Adrenal gland (tissue), 9 donors: ENCODE measurements at regions not wholly inside any gene's neighbourhood (a gene's known extent, or its start where the extent isn't known, plus 50 kb on each side); places are given as distances from the start of the nearest gene placed in this dataset.

ENCODE experiments used
- DNase-seq, 7 donors: peaks; one replicate each; pipeline ENCODE4 v3.0.0-alpha.2; 2019 to 2020
- H3K27ac ChIP-seq, 5 donors: fragments of 200-600 bp; sonication (generic) in 4 of 5; 1 replicate in 3 of 5; 2 replicates in 2 of 5; pipeline versions ENCODE4 v1.5.1 to v1.8.0; 2016 to 2020; ENCODE audit warnings: mild to moderate bottlenecking in 1 of 5
- H3K27me3 ChIP-seq: fragments of 200-600 bp; 2 replicates; pipeline ENCODE4 v1.8.0; 2021
- H3K36me3 ChIP-seq, 2 donors: fragments of 200-600 bp; replicated peaks in 1 of 2; 1 replicate in 1 of 2; 2 replicates in 1 of 2; pipeline versions ENCODE4 v1.5.1 to v1.8.0; 2018 to 2022
- H3K4me1 ChIP-seq, 2 donors: fragments of 200-600 bp; replicated peaks in 1 of 2; 1 replicate in 1 of 2; 2 replicates in 1 of 2; pipeline versions ENCODE4 v1.5.1 to v1.8.0; 2018 to 2021
- H3K4me3 ChIP-seq, 4 donors: fragments of 200-600 bp; sonication (generic) in 3 of 4; one replicate each; pipeline ENCODE4 v1.5.1; 2016 to 2018
- H3K9me3 ChIP-seq, 3 donors: fragments of 200-600 bp; sonication (generic) in 1 of 3; replicated peaks in 1 of 3; 1 replicate in 2 of 3; 2 replicates in 1 of 3; pipeline versions ENCODE4 v1.5.1 to v1.8.0; 2016 to 2021
- POLR2A ChIP-seq, 2 donors: fragments of 450-650 bp; IDR thresholded peaks; one replicate each; pipeline ENCODE4 v1.6.1; 2017; ENCODE audit warnings: antibody characterized with exemption in 2 of 2, mild to moderate bottlenecking in 2 of 2, moderate library complexity in 1 of 2
- WGBS, 4 donors: extraction: QIAGEN DNeasy Blood & Tissue Kit in 2 of 4; methylation state at CpG; one replicate each; pipeline versions ENCODE4 v1.1.5 to v1.1.7; 2013 to 2017; 5-methylcytosine and 5-hydroxymethylcytosine counted together
- intact Hi-C, 2 donors: fragments of 100-400 bp; cut with DNase I; formaldehyde crosslinking; loops; one replicate each; pipeline versions ENCODE4 v1.14.1 to v1.15.0; 2022 to 2023
- TF ChIP-seq, protein P1 (sequence below), 6 experiments: fragments of 450-650 bp in 4 of 6; fragments of 200-600 bp in 2 of 6; sonication (generic) in 1 of 6; IDR thresholded peaks; 1 replicate in 5 of 6; 2 replicates in 1 of 6; pipeline versions ENCODE4 v1.5.1 to v1.8.0; 2016 to 2021; ENCODE audit warnings: antibody characterized with exemption in 6 of 6, mild to moderate bottlenecking in 2 of 6, moderate library complexity in 1 of 6
- donor health status: healthy with polysubstance abuse.
- donor health status: Bipolar disorder and iron deficiency.
- donor health status: DM: yes; HTN: yes; CAD: no.
- donor health status: DM: no; HTN: no; CAD: no.
- donor health status: DM: no; HTN: no; CAD: no.

DNA sequence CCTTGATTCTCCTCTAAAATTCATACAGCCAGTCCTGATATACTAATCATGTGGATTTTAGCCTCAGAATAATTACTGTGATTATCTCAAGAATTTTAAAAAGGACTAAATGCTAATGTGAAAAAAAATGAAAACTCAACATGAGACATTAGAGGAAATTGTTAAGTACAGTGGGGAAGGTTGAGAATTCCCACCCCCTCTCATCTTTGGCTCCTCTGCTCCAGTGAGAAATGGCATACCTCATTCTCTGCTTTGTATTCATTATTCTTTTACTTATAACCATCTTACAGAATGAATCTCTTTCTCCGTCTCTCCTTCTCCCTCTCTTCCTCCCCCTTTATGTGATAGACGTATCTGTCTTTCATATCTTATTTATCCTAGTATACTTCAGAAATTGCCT is 70.9 kb downstream of the DIRAS3 start:
- WGBS, 4 donors: 68 to 82% (median 80%) methylated on average over 2 of the region's 2 CpGs
- H3K27me3 ChIP-seq: no peaks in the 10 kb centered on the region
- DNase-seq: no peak
- no peak overlapping the region for H3K27ac ChIP-seq
- no peak overlapping the region for H3K4me3 ChIP-seq
- intact Hi-C loops: no loop called here
- no peaks in the 10 kb centered on the region for H3K36me3 ChIP-seq
- TF ChIP-seq POLR2A (IDR thresholded peaks at IDR 0.05): no peak
- TF ChIP-seq, protein P1, sequence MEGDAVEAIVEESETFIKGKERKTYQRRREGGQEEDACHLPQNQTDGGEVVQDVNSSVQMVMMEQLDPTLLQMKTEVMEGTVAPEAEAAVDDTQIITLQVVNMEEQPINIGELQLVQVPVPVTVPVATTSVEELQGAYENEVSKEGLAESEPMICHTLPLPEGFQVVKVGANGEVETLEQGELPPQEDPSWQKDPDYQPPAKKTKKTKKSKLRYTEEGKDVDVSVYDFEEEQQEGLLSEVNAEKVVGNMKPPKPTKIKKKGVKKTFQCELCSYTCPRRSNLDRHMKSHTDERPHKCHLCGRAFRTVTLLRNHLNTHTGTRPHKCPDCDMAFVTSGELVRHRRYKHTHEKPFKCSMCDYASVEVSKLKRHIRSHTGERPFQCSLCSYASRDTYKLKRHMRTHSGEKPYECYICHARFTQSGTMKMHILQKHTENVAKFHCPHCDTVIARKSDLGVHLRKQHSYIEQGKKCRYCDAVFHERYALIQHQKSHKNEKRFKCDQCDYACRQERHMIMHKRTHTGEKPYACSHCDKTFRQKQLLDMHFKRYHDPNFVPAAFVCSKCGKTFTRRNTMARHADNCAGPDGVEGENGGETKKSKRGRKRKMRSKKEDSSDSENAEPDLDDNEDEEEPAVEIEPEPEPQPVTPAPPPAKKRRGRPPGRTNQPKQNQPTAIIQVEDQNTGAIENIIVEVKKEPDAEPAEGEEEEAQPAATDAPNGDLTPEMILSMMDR (IDR thresholded peaks at IDR 0.05): no peak
- H3K4me1 ChIP-seq: no peaks in the 10 kb centered on the region
- H3K9me3 ChIP-seq: no peaks in the 10 kb centered on the region

- H3K9me3 ChIP-seq: no peaks in the 10 kb centered on the region
- H3K36me3 ChIP-seq: no peaks in the 10 kb centered on the region
- H3K27me3 ChIP-seq: no peaks in the 10 kb centered on the region
- 45 to 54% (median 46%) methylated on average over 5 of the region's 5 CpGs for WGBS, 4 donors
- intact Hi-C loops: no loop called here
- DNase-seq: no peak
- TF ChIP-seq, protein P1 (IDR thresholded peaks at IDR 0.05): no peak
- TF ChIP-seq POLR2A (IDR thresholded peaks at IDR 0.05): no peak
- H3K4me3 ChIP-seq: no peak overlapping the region
- H3K4me1 ChIP-seq: no peaks in the 10 kb centered on the region
- H3K27ac ChIP-seq: no peak overlapping the region
These were observed 71.4 kb downstream of the DIRAS3 start for GRCh38 chr1:67978890-67979516.

DNA sequence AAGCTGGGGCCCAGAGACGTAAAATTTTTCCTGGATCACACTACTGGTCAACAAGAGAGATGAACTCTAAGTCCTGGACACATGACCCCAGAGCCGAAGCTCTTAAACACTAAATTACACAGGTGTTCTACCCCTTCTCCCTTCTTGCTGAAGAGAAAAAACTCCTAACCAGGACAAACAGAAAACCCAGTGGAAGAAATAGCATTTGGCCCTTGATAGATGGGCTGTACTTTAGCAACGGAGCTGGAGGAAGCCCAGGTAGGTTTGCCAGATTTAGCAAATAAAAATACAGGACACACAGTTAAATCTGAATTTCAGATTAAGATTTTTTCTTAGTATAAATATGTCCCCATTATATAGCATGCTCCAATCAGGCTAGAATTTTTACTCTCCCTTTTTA is 72.7 kb downstream of the DIRAS3 start:
- no peak for DNase-seq
- no peaks in the 10 kb centered on the region for H3K27me3 ChIP-seq
- H3K36me3 ChIP-seq: no peaks in the 10 kb centered on the region
- no peak overlapping the region for H3K4me3 ChIP-seq
- intact Hi-C loops: no loop called here
- WGBS, 4 donors: 68 to 96% (median 78%) methylated on average over 3 of the region's 3 CpGs
- no peaks in the 10 kb centered on the region for H3K4me1 ChIP-seq
- TF ChIP-seq, protein P1 (IDR thresholded peaks at IDR 0.05): no peak
- TF ChIP-seq POLR2A (IDR thresholded peaks at IDR 0.05): no peak
- H3K27ac ChIP-seq: no peak overlapping the region
- no peaks in the 10 kb centered on the region for H3K9me3 ChIP-seq

GRCh38 chr1:67973051-67973450 is 77.4 kb downstream of the DIRAS3 start:
- H3K36me3 ChIP-seq: no peaks in the 10 kb centered on the region
- H3K27me3 ChIP-seq: no peaks in the 10 kb centered on the region
- H3K27ac ChIP-seq: no peak overlapping the region
- no peak overlapping the region for H3K4me3 ChIP-seq
- H3K4me1 ChIP-seq: no peaks in the 10 kb centered on the region
- no peak for DNase-seq
- H3K9me3 ChIP-seq: no peaks in the 10 kb centered on the region
- intact Hi-C loops: no loop called here
- TF ChIP-seq POLR2A (IDR thresholded peaks at IDR 0.05): no peak
- TF ChIP-seq, protein P1 (IDR thresholded peaks at IDR 0.05): no peak
